Left ventricle myocardium superior (tissue), 1 donor: ENCODE measurements at regions not wholly inside any gene's neighbourhood (a gene's known extent, or its start where the extent isn't known, plus 50 kb on each side); places are given as distances from the start of the nearest gene placed in this dataset.
"Not testable (repeated sequence)": the region's sequence is repeated elsewhere in the genome, so short reads cannot be mapped to it uniquely, and the experiment has no call there.

Source experiments
- ATAC-seq: fragments of 200-7000 bp; cut with Tn5 transposase; one replicate; pipeline ENCODE4 v1.9.1; 2020; ENCODE audit warnings: mild to moderate bottlenecking, moderate library complexity
- DNase-seq: peaks from one replicate; pipeline ENCODE4 v3.0.0-alpha.2; 2020
- intact Hi-C: fragments of 100-400 bp; cut with micrococcal nuclease; formaldehyde crosslinking; loops from one replicate; pipeline ENCODE4 v1.11.0; 2022
- donor health status: DM: no; HTN: yes; CAD: no; lungs with severe emphysema.

DNA sequence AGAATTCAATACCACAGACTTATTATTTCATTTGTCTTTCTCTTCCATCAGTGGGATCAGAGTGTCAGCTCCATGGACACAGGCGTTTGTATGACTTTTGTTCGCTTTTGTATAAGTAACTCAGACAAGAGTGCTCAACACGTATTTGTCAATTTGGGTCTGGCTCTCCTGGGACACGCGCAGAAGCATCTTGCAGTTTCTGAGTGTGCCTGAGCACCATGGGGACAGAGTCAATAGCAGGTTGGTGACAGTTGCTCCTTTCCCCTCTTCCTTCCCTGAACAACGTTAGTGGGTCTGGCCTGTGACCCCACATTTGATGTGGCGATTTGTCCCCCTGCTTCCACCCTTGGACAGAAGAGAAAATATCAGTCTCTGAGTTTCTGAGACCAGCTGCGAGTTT lies 120.4 kb upstream of the SDK1 start:
- intact Hi-C loops = no loop called here
- no peak for DNase-seq
- no peak for ATAC-seq

DNA sequence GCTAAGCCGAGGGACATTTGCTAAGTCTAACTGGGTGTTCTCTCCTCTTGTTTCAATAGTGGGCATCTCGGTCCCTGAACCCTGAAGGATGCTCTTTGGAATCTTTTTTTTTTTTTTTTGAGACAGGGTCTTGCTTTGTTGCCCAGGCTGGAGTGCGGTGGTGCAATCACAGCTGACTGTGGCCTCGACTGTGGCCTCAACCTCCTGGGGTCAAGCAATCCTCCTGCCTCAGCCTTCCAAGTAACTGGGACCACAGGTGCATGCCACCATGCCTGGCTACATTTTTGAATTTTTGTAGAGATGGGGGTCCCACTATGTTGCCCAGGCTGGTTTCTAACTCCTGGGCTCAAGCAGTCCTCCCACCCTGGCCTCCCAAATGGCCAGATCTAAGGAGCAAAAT lies 119.0 kb upstream of the SDK1 start:
- ATAC-seq, intact Hi-C loops, DNase-seq: not testable (repeated sequence)

DNA sequence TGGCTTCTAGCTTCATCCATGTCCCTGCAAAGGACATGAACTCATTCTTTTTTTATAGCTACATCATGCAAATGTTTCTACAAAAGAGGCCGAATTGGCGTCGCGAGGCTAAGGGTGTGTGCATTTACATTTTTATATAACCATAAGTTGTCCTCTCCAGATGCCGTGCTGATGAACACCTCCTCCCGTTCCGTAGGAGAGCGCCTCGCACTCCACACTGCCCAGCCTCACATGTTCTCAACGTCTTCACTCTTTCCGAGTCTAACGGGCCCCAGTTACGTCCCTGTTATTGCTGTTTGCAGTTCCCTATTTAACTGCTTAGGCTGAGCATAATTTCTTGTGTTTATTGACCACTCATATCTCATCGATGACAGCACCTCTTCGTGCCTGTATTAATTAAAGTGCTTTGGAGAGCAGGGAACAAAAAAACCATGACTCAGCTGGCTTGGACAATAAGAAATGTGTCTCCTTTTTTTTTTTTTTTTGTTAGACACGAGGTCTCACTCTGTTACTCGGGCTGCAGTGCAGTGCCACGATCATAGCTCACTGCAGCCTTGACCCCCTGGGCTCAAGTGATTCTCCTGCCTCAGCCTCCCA lies 113.5 kb upstream of the SDK1 start:
- intact Hi-C loops = no loop called here
- no peak for DNase-seq
- no peak for ATAC-seq

DNA sequence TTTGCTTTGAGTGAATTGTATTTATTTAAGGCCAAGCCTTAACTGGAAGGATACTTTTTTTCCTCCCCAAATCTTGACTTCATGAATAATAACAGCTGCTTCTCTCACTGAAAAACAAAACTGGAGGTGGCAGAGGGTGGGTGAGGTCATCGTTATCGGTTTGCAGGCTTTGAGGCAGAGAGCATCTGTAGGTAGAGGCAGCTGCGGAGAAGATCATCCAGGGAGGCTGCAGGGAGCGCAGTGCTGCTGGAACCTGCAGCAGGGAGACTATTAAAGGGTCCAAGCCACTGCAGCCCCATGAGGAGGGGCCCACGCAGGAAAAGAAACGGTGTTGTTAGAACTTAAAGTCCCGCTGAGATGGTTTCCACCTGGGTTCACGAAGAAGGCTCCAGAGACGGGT lies 112.1 kb upstream of the SDK1 start:
- intact Hi-C loops = no loop called here
- ATAC-seq = no peak
- no peak for DNase-seq

DNA sequence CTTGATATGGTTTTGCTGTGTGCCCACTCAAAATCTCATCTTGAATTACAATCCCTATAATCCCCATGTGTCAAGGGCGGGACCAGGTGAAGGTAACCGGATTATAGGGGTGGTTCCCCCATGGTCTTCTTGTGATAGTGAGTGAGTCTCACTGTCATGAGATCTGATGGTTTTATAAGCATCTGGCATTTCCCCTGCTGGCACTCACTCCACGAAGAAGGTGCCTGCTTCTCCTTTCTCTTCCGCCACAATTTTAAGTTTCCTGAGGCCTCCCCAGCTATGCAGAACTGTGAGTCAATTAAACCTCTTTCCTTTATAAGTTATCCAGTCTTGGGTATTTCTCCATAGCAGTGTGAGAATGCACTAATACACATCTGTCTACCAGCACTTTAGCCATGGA lies 109.5 kb upstream of the SDK1 start:
- ATAC-seq = no peak
- intact Hi-C loops = no loop called here
- DNase-seq = no peak

DNA sequence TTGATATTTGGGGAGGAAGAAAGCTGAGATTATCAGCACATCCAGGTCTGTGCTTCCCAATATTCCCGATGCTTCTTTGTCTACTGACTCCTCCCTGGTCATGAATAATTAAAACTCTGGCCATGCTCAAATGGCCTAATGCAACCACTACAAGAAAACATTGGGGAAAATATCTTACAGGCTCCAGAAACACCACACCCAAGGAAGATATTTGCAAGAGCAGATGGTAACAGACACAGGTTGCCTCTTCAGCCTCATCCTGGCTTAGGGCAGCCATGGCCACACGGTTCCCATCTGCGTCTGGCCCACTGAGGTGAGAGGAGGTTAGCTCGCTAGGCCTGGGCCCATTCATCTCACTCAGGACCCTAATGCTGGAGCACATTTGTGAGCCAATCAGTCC lies 108.4 kb upstream of the SDK1 start:
- intact Hi-C loops = no loop called here
- ATAC-seq (no peak), DNase-seq (no peak)

DNA sequence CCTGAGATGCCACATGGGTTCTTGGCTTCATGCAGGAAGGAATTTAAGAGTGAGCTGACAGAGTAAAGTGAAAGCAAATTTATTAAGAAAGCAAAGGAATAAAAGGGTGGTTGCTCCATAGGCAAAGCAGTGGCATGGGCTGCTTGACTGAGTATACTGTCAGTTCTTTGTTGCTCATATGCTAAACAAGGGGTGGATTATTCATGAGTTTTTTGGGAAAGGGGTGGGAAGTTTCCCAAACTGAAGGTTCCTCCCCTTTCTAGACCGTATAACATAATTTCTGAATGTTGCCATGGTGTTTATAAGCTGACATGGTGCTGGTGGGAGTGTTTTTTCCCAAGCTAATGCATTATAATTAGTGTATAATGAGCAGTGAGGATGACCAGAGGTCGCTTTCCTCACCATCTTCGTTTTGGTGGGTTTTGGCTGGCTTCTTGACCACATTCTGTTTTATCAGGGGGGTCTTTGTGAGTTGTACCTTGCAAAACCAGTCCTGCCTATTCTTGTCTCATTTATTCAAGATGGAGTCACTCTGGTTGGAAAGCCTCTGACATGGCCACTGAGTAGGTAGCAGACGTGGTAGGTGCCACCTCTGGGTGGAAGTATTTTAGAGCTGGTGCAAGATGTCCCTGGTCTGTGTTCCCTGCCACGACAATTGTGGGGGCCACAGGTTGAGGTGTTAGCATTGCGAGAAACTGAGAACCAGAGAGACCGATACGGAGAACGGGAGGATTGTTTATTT lies 107.5 kb upstream of the SDK1 start:
- intact Hi-C loops = no loop called here
- DNase-seq (no peak), ATAC-seq (no peak)

DNA sequence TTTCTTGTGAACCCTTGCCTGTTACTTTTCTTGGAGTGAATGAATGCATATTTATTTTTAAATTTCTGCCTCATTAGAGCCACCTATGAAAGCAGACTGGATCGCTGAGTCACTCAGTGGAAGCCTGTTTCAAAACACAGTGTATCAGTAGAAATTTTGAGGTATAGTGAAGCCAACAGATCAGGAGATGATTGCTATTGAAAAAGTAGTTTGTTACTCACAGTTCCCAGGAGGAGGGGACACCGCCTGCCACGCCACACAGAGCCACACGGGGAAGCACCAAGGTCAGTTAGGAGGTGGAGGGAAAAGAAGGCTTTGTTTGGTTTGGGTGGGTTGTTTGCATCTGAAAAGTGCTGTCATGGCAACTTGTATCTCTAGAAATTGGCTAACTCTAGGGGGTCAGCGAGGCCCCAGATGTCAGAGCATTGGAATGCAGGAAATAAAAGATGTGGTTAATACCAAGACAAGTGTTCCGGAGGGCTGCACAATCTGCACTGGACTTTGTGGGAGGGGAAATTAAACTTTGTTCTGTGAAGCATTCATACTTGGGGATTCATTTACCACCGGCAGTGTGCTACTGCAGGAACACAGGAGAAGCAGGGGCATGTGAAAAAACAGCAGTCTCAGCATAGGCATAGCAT lies 106.4 kb upstream of the SDK1 start:
- DNase-seq = no peak
- intact Hi-C loops = no loop called here
- no peak for ATAC-seq

DNA sequence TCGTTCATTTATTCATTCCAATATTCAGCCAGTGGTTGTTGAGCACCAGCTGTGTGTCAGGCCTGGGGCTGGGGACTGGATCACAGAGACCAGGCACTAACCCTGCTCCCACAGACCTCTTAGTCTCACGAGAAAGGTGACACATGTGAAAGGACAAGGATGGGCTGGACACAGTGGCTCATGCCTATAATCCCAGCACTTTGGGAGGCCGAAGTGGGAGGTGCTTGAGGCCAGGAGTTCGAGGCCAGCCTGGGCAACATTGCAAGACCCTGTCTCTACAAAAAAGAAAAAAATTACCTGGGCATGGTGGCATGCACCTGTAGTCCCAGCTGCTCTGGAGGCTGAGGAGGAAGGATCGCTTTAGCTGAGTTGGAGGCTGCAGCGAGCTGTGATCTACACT lies 105.9 kb upstream of the SDK1 start:
- DNase-seq (no peak), ATAC-seq (no peak)
- intact Hi-C loops = no loop called here

DNA sequence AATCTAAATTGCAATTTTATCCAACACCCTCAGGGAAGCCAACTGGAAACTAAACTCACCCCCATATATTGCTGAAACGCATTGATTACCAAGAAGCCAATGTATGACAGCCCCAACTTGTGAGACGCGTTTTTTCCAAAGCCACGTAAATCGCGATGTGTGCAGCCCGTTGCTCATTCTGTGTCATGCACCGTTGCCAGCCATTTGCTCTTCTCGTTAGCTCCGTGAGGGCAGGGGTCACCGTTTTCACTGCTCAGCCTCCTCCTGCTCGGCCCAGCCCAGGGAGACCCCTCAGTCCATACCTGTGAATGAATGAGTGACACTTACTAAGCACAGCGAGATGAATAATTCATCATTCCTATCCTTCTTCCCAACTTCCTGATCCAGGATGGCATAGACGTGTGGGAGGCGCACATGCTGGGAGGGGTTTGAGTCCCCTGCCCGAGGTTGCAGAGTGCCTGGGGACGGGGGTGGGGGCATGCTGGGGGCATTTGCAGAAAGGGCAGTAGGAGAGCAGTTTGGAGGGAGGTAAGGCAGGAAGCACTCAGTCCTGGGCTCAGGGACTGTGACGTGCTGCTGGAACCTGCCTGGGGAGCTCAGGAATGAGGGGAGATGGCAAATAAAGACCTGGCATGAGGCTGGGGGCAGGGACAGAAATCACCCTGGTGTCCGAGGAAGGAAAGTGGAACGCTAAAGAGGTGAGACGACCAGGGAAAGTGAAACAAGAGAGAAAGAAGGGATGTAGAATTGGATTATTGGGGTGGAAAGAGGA lies 104.2 kb upstream of the SDK1 start:
- intact Hi-C loops = no loop called here

DNA sequence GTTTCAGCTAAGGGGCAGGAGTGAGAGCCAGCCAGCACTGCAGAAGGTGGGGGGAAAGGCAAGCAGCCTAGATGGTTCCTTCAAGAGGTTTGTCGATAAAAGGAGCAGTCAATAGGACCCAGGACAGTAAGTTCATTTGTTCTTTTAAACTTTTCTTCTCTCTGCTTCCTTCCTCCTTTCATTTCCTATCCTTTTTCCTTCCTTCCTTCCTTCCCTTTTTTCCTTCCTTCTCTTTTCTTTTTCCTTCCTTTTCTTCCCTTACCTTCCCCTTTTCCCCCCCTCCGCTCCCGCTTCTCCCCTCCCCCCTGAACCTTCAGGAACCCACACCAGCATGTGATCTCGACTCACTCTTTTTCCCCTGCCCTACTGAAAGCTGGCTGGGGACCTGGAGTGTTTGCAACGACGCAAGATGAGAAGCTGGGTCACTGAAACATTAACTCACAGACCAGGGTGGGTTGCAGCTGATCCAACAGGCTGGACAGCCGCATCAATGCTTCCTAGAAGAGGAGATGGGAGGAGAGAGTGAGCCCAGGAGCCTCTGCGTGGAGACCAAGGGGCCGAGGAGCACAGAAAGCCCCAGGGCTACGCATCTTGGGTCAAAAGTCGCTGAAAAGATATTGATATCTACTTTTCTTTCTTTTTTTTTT lies 103.4 kb upstream of the SDK1 start:
- intact Hi-C loops = no loop called here
- ATAC-seq (no peak), DNase-seq (no peak)

More for the DNA sequence above, 104.2 kb upstream of the SDK1 start:
- no peak for ATAC-seq
- no peak for DNase-seq

DNA sequence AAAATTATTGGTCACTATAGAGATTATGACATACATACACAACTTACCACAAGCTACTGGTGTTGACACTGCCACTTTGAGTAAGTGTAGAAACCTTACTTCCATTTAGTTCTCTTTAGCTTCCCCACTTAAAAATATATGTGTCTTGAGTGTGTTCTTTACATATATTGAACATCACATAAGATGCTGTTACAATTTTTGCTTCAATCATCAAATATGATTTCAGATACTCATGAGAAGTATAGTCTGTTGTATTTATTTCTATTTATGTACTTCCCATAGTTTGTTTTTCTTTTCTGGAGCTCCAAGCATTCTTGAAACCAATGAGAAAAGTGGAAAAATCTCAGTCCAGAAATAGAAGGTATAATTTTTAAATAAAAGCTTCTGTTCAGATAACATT lies 102.7 kb upstream of the SDK1 start:
- intact Hi-C loops = no loop called here
- ATAC-seq (no peak), DNase-seq (no peak)

DNA sequence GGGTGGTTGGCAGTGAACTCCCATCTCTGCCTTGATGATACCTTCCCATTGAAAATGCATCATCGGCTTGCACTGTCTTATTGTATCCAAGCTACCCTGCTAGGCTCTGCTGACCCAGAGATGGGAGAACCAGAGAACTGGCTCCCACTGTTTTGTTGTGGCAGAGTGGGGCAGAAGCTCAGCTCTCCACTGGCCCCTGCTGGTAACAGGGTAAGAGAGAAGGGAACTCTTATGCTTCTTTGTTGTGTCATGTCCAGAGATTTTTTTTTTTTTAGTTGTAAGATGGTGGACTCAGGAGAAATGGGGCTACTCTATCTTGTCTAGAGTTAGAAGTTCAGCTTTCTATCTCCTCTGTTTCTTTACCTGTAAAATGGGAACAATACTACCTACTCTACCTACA lies 100.5 kb upstream of the SDK1 start:
- no peak for DNase-seq
- peak; percentile 44 for ATAC-seq
- intact Hi-C loops = no loop called here

DNA sequence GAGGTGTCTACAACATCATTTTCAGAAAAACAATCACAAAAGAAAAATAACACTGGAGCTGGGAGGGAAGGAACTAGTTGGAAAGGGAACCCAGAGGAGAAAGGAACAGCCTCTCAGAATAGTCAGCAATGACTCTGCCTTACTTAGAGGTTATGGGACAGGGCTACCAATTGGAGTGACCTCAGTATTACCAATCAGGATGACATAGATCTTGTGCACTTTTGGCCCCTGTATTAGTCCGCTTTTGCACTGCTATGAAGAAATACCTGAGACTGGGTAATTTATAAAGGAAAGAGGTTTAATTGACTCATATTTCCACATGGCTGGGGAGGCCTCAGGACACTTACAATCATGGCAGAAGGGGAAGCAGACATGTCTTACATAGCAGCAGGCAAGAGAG lies 99.7 kb upstream of the SDK1 start:
- ATAC-seq (no peak), DNase-seq (no peak)
- intact Hi-C loops = no loop called here

DNA sequence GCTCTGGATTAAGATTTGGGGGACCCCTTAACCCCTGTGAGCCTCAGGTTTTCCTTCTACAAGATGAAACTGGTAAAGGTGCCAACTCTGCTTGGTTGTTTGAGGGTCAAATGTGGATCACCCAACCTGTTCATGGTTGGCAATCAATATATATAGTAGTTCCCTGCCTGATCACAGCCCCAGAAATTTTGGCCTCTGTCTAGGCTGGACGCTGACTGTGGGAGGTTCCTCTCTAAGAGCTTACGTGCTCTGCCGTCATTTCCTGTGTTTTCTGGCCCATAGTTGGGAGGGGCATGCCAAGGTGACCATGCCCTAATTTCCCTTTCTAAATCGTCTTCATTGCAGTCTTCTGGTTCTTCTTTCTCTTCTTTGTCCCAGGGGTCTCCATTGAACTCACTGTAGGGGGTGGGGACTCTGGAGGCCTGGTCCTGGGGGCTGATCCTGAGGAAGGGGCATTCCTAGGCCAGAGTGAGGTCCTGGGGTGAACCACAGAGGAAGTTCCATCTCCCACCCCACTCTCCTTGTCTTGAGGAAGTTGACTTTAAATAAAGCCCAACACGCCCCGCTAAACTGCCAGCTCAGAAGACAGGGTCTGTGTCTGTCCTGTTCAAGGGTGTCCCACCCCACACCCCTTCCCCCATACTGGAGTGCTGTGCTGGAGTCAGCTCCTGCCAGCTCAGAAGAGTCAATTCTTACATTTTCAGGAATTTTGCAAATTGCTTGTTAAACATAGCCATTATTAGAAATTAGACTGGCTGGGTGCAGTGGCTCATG lies 98.9 kb upstream of the SDK1 start:
- DNase-seq (no peak), ATAC-seq (no peak)
- intact Hi-C loops = no loop called here

DNA sequence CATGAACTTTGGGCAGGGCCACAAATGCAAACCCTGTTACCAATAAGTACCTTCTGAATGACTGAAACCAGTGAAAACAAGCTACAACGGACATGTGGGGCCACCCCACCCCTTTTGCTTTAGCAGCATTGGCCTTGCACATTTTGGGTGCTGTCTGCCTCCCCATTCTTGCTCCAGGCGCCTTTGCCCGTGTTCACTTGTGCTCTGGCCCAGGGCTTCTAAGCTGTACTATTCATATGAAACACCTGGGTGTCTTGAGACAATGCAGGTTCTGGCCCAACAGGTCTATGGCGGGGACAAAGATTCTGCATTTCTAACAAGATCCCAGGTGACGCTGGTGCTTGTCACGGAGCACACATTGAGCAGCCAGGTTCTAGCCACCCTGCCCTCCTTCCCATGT lies 96.5 kb upstream of the SDK1 start:
- DNase-seq = no peak

DNA sequence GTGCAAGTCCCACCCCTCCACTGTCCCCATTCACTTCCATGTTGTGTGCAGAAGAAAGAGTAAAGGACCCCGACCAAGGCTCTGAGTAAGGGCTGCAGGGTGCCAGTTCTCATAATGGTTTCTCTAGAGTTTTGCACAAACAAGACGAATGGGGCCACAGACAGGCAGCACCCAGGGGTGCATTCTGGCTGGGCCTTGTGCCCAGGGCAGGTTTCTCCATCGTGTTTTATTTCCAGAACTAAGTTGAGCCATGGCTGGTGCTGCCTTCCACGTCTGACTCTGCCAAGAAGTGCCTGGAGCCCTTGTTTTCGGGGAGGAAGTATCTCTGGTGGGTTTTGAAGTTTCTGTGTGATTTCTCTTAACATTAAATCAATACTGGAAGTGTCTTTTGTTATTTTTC lies 95.0 kb upstream of the SDK1 start:
- intact Hi-C loops = no loop called here
- ATAC-seq = no peak
- no peak for DNase-seq

More for the DNA sequence above, 96.5 kb upstream of the SDK1 start:
- ATAC-seq = no peak
- intact Hi-C loops = no loop called here

DNA sequence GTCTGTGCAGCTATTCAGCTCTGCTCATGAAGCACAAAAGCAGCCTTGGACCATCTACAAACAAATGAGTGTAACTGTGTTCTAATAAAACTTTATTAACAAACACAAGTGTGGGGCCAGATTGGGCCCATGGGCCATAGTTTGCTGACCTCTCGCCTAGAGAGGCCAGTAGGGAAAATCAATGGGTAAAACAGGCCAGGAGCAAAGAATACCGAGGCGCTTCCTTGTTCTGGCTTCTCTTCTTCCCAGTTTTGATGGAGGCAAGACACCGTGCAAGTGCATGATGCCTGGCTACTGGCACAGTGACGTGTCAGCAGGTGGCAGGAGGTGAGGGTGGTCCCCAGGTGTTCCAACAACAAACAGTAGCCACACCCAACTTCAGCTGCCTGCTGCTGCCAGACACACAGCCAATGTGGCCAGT lies 94.3 kb upstream of the SDK1 start:
- no peak for DNase-seq
- intact Hi-C loops = no loop called here
- no peak for ATAC-seq

DNA sequence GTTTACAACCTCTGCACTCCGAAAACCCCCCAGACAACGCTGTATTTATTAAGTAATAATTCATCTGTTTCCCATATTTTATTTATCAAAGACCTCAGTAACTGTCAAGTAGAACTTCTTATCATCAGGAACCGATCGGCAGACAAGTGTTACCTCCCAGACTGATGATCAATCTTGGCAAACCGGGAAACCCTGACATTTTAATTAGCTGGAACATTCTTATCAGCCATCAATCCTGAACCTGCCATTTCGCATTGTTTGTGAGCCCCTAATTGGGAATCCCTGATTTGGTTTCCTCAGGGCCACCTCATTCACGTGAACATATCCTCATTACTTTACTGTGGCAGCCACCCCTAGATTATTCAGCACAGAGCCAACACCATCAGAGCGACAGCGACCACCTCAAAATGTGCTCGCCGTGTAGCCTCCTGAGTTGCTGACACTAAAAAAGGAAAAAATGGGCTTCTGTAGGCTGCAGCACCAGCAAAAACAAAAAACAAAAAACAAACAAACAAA lies 93.6 kb upstream of the SDK1 start:
- intact Hi-C loops = no loop called here
- DNase-seq (no peak), ATAC-seq (no peak)
